Activated T-cell treated with anti-CD3 and anti-CD28 coated beads, Interleukin-2, amount 50 U/mL, for 1 hour (primary cell): ENCODE measurements at regions not wholly inside any gene's neighbourhood (a gene's known extent, or its start where the extent isn't known, plus 50 kb on each side); places are given as distances from the start of the nearest gene placed in this dataset.

ENCODE experiments used
- DNase-seq: peaks from one replicate; pipeline ENCODE4 v3.0.0-alpha.2; 2020

GRCh38 chr12:61694214-61694613 is 566.0 kb upstream of the USP15 start:
- DNase-seq, result no peak

GRCh38 chr12:61701471-61701870 is 558.7 kb upstream of the USP15 start:
- no peak for DNase-seq

- no peak for DNase-seq
Observed at GRCh38 chr12:61706783-61707182, 553.4 kb upstream of the USP15 start.

GRCh38 chr12:61713121-61713520 is 547.1 kb upstream of the USP15 start:
- no peak for DNase-seq

- no peak for DNase-seq
Observed at GRCh38 chr12:61717986-61718385, 542.2 kb upstream of the USP15 start.

- no peak for DNase-seq
Observed at GRCh38 chr12:61739925-61740324, 520.3 kb upstream of the USP15 start.

GRCh38 chr12:61750604-61751003 is 509.6 kb upstream of the USP15 start:
- no peak for DNase-seq

GRCh38 chr12:61754214-61754613 is 506.0 kb upstream of the USP15 start:
- DNase-seq, result no peak

- DNase-seq, result no peak
Observed at GRCh38 chr12:61757831-61758505, 502.2 kb upstream of the USP15 start.

GRCh38 chr12:61758661-61759060 is 501.5 kb upstream of the USP15 start:
- DNase-seq, result no peak

- DNase-seq, result no peak
Observed at GRCh38 chr12:61765926-61766325, 494.3 kb upstream of the USP15 start.

- DNase-seq, result no peak
Observed at GRCh38 chr12:61780435-61780834, 479.8 kb upstream of the USP15 start.

- DNase-seq, result no peak
Observed at GRCh38 chr12:61781021-61781581, 479.1 kb upstream of the USP15 start.

- DNase-seq, result no peak
Observed at GRCh38 chr12:61796846-61797245, 463.4 kb upstream of the USP15 start.

- no peak for DNase-seq
Observed at GRCh38 chr12:61797266-61797665, 462.9 kb upstream of the USP15 start.

GRCh38 chr12:61798778-61799177 is 461.4 kb upstream of the USP15 start:
- DNase-seq, result no peak

GRCh38 chr12:61804301-61804700 is 455.9 kb upstream of the USP15 start:
- DNase-seq, result no peak

- DNase-seq, result no peak
Observed at GRCh38 chr12:61808856-61809255, 451.3 kb upstream of the USP15 start.

- DNase-seq, result no peak
Observed at GRCh38 chr12:61810486-61810885, 449.7 kb upstream of the USP15 start.

GRCh38 chr12:61821381-61821780 is 438.8 kb upstream of the USP15 start:
- DNase-seq, result no peak

GRCh38 chr12:61823102-61823501 is 437.1 kb upstream of the USP15 start:
- DNase-seq, result no peak

GRCh38 chr12:61846765-61847164 is 413.4 kb upstream of the USP15 start:
- no peak for DNase-seq

- DNase-seq, result no peak
Observed at GRCh38 chr12:61848893-61849292, 411.3 kb upstream of the USP15 start.

- no peak for DNase-seq
Observed at GRCh38 chr12:61853945-61854344, 406.3 kb upstream of the USP15 start.

- DNase-seq, result no peak
Observed at GRCh38 chr12:61854902-61855301, 405.3 kb upstream of the USP15 start.
